ENCODE measurements at regions not wholly inside any gene's neighbourhood (a gene's known extent, or its start where the extent isn't known, plus 50 kb on each side); places are given as distances from the start of the nearest gene placed in this dataset.

DNA sequence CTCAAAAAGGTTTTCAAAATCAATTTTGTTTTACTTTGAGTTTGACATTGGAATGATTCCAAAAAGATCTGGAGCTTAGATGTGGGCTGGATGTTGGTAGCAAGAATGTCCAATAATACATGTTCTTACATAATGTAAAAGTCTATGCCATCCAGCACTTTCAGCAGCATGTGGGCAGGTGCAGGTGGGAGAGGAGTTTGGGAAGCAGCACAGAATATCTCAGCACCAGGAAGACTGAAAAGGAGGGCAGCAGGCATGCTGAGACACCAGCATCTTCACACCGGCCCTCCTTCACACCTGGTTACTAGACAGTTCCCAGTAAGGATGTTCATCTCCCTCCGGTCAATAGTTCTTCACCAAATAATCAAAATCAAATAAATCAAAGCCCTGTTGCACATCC lies 166.6 kb downstream of the ZBTB18 start:
- H3K27me3 ChIP-seq (ENCODE audit: insufficient read depth, low read length): peaks cover 3% of the 10 kb centered on the region
- peaks cover 10% of the 10 kb centered on the region for H3K4me1 ChIP-seq (ENCODE audit: insufficient read depth, low read length)
- no peaks in the 10 kb centered on the region for H3K9me3 ChIP-seq (ENCODE audit: low read depth, low read length)
- H3K27ac ChIP-seq (ENCODE audit: low read depth, low read length): no peak overlapping the region
- H2AFZ ChIP-seq (ENCODE audit: low read length): no peak overlapping the region
- no peaks in the 10 kb centered on the region for H3K79me2 ChIP-seq (ENCODE audit: insufficient read depth, low read length)
- no peaks in the 10 kb centered on the region for H4K20me1 ChIP-seq (ENCODE audit: insufficient read depth, low read length)
- TF ChIP-seq, protein P1, sequence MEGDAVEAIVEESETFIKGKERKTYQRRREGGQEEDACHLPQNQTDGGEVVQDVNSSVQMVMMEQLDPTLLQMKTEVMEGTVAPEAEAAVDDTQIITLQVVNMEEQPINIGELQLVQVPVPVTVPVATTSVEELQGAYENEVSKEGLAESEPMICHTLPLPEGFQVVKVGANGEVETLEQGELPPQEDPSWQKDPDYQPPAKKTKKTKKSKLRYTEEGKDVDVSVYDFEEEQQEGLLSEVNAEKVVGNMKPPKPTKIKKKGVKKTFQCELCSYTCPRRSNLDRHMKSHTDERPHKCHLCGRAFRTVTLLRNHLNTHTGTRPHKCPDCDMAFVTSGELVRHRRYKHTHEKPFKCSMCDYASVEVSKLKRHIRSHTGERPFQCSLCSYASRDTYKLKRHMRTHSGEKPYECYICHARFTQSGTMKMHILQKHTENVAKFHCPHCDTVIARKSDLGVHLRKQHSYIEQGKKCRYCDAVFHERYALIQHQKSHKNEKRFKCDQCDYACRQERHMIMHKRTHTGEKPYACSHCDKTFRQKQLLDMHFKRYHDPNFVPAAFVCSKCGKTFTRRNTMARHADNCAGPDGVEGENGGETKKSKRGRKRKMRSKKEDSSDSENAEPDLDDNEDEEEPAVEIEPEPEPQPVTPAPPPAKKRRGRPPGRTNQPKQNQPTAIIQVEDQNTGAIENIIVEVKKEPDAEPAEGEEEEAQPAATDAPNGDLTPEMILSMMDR (IDR thresholded peaks at IDR 0.05; ENCODE audit: extremely low read depth, low read depth, low read length): no peak
- no peaks in the 10 kb centered on the region for H3K36me3 ChIP-seq (ENCODE audit: insufficient read depth, low read length)
- no peak for DNase-seq (ENCODE audit: insufficient read length, low spot score, missing footprints)
- H3K4me2 ChIP-seq (ENCODE audit: insufficient read depth, low read length): no peak overlapping the region
- H3K4me3 ChIP-seq (ENCODE audit: insufficient read depth, low read length): no peak overlapping the region

DNA sequence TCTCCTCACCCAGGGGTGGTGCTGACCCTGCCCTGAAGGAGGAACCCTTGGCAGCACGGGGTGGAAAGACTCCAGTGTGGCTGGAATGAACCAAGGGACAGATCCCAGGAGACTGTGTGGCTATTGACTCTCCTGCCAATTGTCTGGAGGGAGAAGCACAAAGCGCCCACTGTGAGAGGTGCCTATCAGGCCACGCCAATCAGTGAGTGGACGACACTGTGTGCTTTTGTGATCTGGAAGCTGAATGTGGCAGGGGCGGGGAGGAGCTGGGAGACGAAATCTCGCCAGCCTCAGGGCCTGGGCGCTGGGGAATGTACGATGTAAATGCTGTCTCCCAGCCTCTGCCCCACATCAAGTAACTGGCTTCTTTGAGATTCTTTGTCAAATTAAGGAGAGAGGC lies 167.1 kb downstream of the ZBTB18 start:
- Histone ChIP-seq H3K79me2 (ENCODE audit: insufficient read depth, low read length) (no peaks in the 10 kb centered on the region), H3K4me1 (ENCODE audit: insufficient read depth, low read length) (peaks cover 10% of the 10 kb centered on the region), H4K20me1 (ENCODE audit: insufficient read depth, low read length) (no peaks in the 10 kb centered on the region), H3K9me3 (ENCODE audit: low read depth, low read length) (no peaks in the 10 kb centered on the region), H3K27ac (ENCODE audit: low read depth, low read length) (no peak overlapping the region), H3K4me2 (ENCODE audit: insufficient read depth, low read length) (no peak overlapping the region), H3K36me3 (ENCODE audit: insufficient read depth, low read length) (no peaks in the 10 kb centered on the region), H2AFZ (ENCODE audit: low read length) (no peak overlapping the region), H3K27me3 (ENCODE audit: insufficient read depth, low read length) (peaks cover 3% of the 10 kb centered on the region), H3K4me3 (ENCODE audit: insufficient read depth, low read length) (no peak overlapping the region)
- no peak for DNase-seq (ENCODE audit: insufficient read length, low spot score, missing footprints)
- TF ChIP-seq, protein P1 (IDR thresholded peaks at IDR 0.05; ENCODE audit: extremely low read depth, low read depth, low read length): no peak

DNA sequence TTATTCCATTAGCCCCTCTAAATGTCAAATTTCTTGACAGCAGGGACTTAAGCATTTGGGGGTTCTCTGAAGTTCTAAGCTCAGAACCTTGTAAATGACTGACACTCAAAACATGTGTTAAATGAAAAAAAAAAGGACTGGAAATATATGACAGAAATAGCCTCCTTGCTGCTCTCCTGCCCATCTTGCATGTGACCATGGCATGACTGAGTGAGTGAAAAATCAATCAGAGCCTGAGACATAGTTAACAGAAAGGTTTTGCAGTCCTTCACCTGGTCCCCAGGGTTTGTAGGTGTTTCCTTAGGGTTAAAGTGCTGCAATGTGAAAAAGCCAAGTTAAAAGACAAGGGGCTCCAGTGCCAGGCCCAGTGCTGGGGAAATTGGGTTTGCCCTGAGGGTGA lies 168.1 kb downstream of the ZBTB18 start:
- Histone ChIP-seq H3K4me2 (ENCODE audit: insufficient read depth, low read length) (no peak overlapping the region), H4K20me1 (ENCODE audit: insufficient read depth, low read length) (no peaks in the 10 kb centered on the region), H3K9me3 (ENCODE audit: low read depth, low read length) (no peaks in the 10 kb centered on the region), H3K27me3 (ENCODE audit: insufficient read depth, low read length) (peaks cover 3% of the 10 kb centered on the region), H3K4me1 (ENCODE audit: insufficient read depth, low read length) (peaks cover 7% of the 10 kb centered on the region), H2AFZ (ENCODE audit: low read length) (no peak overlapping the region), H3K27ac (ENCODE audit: low read depth, low read length) (no peak overlapping the region), H3K79me2 (ENCODE audit: insufficient read depth, low read length) (no peaks in the 10 kb centered on the region), H3K4me3 (ENCODE audit: insufficient read depth, low read length) (no peak overlapping the region), H3K36me3 (ENCODE audit: insufficient read depth, low read length) (no peaks in the 10 kb centered on the region)
- no peak for DNase-seq (ENCODE audit: insufficient read length, low spot score, missing footprints)
- TF ChIP-seq, protein P1 (IDR thresholded peaks at IDR 0.05; ENCODE audit: extremely low read depth, low read depth, low read length): no peak

DNA sequence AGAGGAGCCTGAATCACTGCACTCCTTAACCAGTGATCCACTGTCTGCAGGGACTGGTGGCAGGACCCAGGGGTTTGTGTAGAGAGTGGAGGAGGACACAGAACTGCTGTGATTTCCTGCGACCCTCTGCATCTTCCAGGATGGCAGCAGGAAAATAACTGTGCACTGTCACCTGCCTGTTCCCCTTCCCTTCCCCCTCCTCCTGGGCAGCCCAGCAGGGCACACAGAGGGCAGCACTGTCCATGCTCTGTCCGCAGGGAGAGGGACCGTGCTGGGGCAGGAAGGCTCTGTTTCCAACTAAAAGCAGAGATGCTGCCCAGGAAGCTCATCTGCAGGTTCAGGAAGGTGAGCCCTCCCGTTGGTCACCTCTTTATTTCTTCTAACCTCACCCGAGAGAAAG lies 168.7 kb downstream of the ZBTB18 start:
- no peaks in the 10 kb centered on the region for H3K9me3 ChIP-seq (ENCODE audit: low read depth, low read length)
- H3K36me3 ChIP-seq (ENCODE audit: insufficient read depth, low read length): no peaks in the 10 kb centered on the region
- peaks cover 3% of the 10 kb centered on the region for H3K27me3 ChIP-seq (ENCODE audit: insufficient read depth, low read length)
- H3K4me3 ChIP-seq (ENCODE audit: insufficient read depth, low read length): no peak overlapping the region
- peaks cover under 1% of the 10 kb centered on the region for H3K4me1 ChIP-seq (ENCODE audit: insufficient read depth, low read length)
- no peak overlapping the region for H3K4me2 ChIP-seq (ENCODE audit: insufficient read depth, low read length)
- no peak overlapping the region for H2AFZ ChIP-seq (ENCODE audit: low read length)
- TF ChIP-seq, protein P1 (IDR thresholded peaks at IDR 0.05; ENCODE audit: extremely low read depth, low read depth, low read length): no peak
- no peaks in the 10 kb centered on the region for H4K20me1 ChIP-seq (ENCODE audit: insufficient read depth, low read length)
- no peak for DNase-seq (ENCODE audit: insufficient read length, low spot score, missing footprints)
- H3K27ac ChIP-seq (ENCODE audit: low read depth, low read length): no peak overlapping the region
- no peaks in the 10 kb centered on the region for H3K79me2 ChIP-seq (ENCODE audit: insufficient read depth, low read length)

Measured in osteoblast (primary cell).